Fibroblast of skin of left quadriceps (primary cell): ENCODE measurements at regions not wholly inside any gene's neighbourhood (a gene's known extent, or its start where the extent isn't known, plus 50 kb on each side); places are given as distances from the start of the nearest gene placed in this dataset.
"Not testable (repeated sequence)": the region's sequence is repeated elsewhere in the genome, so short reads cannot be mapped to it uniquely, and the experiment has no call there.

Experiments used
- DNase-seq, 2 experiments: peaks; one replicate each; pipeline ENCODE4 v3.0.0-alpha.2; 2013; ENCODE audit warnings: low read depth in 2 of 2

- DNase-seq: no peak
Measured at GRCh38 chr10:44733501-44734488, 177.3 kb upstream of the TMEM72 start.

- no peak for DNase-seq
Measured at GRCh38 chr10:44742248-44742647, 168.9 kb upstream of the TMEM72 start.

DNA sequence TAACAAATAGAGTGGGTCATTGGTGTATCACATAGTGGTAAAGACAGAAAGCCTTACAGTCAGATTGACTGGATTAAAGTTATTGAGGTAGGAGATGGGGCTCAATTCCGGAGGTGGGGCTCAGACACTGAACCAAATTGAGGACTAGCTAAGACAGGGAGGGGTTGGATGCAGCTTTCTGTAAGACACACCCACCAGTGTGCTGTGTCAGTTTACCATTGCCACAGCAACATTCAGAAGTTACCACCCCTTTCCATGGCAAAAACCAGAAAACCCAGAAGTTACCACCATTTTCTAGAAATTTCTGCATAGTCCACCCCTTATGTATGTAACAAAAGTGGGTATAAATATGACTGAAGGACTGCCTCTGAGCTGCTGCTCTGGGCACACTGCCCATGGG, 167.6 kb upstream of the TMEM72 start:
- no peak for DNase-seq

- no peak for DNase-seq
Measured at GRCh38 chr10:44745920-44746319, 165.2 kb upstream of the TMEM72 start.

DNA sequence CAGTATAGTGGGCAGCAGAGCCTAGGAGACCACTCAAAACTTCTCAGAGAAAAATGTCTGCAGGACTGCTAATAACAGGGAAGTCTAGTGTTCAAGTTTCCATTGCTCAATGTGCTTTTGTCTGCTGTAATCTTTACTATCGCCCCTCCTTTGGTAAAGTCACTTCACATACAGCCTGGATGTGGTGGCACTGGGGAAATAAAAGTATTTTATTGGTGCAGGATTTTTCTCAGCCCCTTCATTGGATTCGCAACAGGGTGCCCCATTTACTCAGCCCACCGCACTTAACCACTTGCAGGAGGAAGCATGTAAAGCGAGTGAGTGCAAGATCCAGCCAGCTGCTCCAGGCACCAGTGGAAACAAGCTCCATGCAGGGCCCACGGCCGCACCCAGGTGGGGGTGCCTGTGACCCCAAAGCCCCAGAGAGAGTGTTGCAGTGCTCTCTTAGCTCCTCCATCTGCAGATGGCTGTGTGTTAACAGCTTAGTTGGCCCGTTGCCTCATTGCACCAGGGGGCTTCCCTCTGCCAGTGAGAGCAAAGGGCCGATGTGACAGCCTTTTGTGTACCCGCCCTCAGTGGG, 163.5 kb upstream of the TMEM72 start:
- DNase-seq: no peak

DNA sequence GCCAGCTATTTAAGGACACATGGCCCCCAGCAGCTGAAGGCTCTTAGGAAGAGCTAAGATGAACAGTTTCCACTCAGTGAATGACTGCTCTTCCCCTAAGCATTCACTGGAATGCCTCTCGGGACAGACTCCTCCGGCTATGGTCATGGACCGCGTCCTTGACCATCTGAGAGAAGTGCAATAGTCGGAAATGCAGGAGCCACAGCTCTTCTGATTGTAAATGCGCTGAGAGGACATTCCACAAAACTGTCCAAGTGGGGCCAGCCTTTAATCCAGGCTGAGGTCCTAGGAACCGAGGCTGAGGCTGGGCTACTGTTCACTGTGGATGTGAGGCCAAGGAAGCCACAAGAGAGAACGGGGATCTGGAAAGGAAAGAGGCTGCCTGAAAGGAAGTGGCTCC, 162.0 kb upstream of the TMEM72 start:
- no peak for DNase-seq

DNA sequence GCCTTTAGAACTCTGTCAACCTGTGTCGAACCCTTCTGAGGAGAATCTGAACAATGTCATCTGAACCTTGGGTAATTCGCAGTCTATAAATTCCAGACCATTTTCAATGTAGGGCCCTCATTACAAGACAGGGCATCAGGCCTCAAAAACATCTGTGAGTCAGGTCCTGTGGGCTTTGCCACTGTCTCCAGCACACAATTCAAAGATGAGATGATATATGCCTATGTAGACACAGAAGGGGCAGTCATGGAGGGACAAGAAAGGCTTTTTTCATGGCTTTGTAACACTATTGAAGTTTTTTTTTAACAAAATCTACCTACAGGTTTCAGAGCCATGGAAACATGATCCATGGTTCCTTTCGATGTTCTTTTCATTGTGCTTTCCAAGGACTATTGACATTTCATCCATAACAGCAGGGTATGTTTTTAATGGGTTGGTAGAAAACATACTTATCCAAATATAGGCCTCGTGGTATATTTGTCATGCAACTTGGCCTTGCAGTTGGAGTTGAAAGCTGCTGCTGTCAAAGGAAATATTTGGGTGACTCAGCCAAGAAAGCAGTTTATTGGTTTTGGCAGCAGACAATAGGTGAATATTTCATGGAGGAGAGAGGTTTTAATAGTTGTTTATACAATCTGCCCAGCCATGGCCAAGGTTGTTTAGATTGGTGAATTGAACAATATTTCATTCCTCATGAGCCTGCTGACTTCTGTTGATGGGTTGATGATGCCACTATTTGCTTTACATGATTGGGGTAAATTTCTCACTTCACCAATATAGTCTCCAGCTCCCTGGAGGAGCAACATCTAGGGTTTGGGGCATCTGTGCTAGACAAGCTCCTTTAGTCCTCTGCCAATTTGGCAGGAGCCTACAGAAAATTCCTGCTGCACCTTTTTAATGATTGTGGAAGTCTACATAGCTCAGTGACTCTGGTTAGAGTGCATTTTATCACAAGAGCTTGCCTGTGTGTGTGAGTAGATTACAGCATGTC, 158.4 kb upstream of the TMEM72 start:
- DNase-seq: peak; percentile 98

GRCh38 chr10:44754355-44754754, 156.8 kb upstream of the TMEM72 start:
- DNase-seq: not testable (repeated sequence)

DNA sequence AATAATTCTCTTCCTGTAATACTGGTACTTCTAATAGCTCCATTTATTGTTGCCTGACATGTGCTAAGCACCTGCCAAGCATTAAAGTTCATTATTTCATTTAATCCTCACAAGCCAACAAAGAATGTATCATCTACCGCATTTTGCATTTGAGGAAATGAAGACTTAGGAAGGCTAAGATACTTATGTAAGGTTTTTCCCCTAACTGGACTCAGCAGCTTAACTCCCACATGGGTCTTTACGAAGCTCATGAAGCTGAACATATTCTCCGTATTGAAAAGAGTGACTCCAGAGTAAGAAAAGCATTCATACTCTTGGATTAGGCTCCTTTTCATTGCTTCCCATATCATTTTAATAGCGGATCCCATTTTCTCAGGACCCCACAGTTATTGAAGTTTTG, 155.7 kb upstream of the TMEM72 start:
- peak in 1 of 2 experiments; percentile 13 for DNase-seq

- DNase-seq: peak; percentile 25 to 37
Measured at GRCh38 chr10:44756216-44756615, 154.9 kb upstream of the TMEM72 start.

- DNase-seq: no peak
Measured at GRCh38 chr10:44757551-44758205, 153.5 kb upstream of the TMEM72 start.

- DNase-seq: no peak
Measured at GRCh38 chr10:44759122-44759521, 152.0 kb upstream of the TMEM72 start.

DNA sequence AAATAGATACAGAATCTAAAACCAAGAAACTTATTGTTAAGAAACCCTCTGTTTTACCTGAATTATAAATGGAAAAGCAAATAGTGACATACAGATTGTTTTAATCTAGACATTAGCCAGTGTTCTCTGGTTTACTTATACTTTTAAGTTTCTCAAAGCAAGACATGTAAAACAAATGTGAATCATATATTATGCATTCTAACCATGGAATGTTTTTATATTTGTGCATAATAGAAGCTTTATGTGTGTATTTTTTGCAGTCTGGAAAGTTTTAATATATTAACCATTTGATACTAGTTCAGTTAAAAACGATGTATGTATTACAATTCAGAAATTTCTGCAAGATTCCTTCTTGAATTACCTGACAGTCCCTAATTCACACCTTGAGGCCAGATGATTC, 150.6 kb upstream of the TMEM72 start:
- DNase-seq: no peak

- DNase-seq: peak in 1 of 2 experiments; percentile 50
Measured at GRCh38 chr10:44761076-44761475, 150.1 kb upstream of the TMEM72 start.

DNA sequence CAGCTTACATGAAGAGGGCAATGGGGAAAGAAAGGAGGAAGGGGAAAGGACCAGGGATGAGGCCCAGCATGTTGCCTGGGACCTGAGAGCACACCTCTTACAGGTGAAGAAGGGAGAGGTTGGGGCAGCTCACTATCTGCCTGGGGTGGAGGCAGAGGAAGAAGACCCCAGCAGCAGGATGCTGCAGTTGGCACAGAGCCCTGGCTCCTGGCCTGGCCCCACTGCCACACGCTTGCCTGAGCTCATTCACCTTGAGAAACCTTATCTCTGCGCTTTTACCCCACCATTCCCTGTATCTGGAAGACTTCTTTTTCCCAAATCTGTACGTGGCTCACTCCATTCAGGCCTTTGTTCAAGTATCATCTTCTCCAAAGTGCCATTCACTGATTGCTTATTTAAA, 147.8 kb upstream of the TMEM72 start:
- no peak for DNase-seq

- DNase-seq: no peak
Measured at GRCh38 chr10:44765299-44765698, 145.8 kb upstream of the TMEM72 start.

GRCh38 chr10:44766631-44767030, 144.5 kb upstream of the TMEM72 start:
- no peak for DNase-seq

GRCh38 chr10:44769450-44769849, 141.7 kb upstream of the TMEM72 start:
- DNase-seq: no peak

- DNase-seq: no peak
Measured at GRCh38 chr10:44771233-44771995, 139.7 kb upstream of the TMEM72 start.

- no peak for DNase-seq
Measured at GRCh38 chr10:44773565-44773964, 137.6 kb upstream of the TMEM72 start.
